ENCODE measurements at regions not wholly inside any gene's neighbourhood (a gene's known extent, or its start where the extent isn't known, plus 50 kb on each side); places are given as distances from the start of the nearest gene placed in this dataset.

- Histone ChIP-seq H3K9me3 (ENCODE audit: insufficient read depth, low read depth, low read length) (no peaks in the 10 kb centered on the region), H4K12ac (ENCODE audit: low read depth, low read length) (no peak overlapping the region), H3K4me1 (ENCODE audit: control insufficient read depth in 1 of 2, insufficient read depth in 2 of 2, low read length in 2 of 2) (no peaks in the 10 kb centered on the region), H3K36me3 (ENCODE audit: control insufficient read depth in 1 of 2, insufficient read depth in 2 of 2, low read length in 2 of 2) (no peaks in the 10 kb centered on the region), H3K79me1 (ENCODE audit: low read length) (no peaks in the 10 kb centered on the region), H3K4ac (ENCODE audit: low read depth, low read length) (no peak overlapping the region), H4K91ac (ENCODE audit: low read depth, low read length) (no peak overlapping the region), H3K27me3 (ENCODE audit: insufficient read depth, low read length) (no peaks in the 10 kb centered on the region), H3K4me2 (ENCODE audit: low read length) (no peak overlapping the region), H2AFZ (ENCODE audit: insufficient read depth, low read length, poor library complexity) (no peak overlapping the region), H3K9ac (ENCODE audit: low read length) (no peak overlapping the region), H3K27ac (ENCODE audit: low read depth, low read length) (no peak overlapping the region), H3K18ac (ENCODE audit: low read length) (no peak overlapping the region), H2BK120ac (ENCODE audit: insufficient read depth, low read length, poor library complexity) (no peak overlapping the region), H3K23ac (ENCODE audit: low read length) (no peak overlapping the region), H2BK5ac (ENCODE audit: low read depth, low read length, poor library complexity) (no peak overlapping the region), H2AK5ac (ENCODE audit: low read length) (no peak overlapping the region), H3K14ac (ENCODE audit: low read length) (no peak overlapping the region), H3K4me3 (ENCODE audit: low read depth, low read length) (no peak overlapping the region), H2BK12ac (ENCODE audit: low read length) (no peak overlapping the region), H3K79me2 (ENCODE audit: control insufficient read depth, insufficient read depth, low read length, poor library complexity) (no peaks in the 10 kb centered on the region), H4K8ac (ENCODE audit: low read depth, low read length) (no peak overlapping the region)
- no peak for DNase-seq
- WGBS (ENCODE audit: extremely low coverage, insufficient coverage, insufficient read length), result no CpG with 5 or more reads among the region's 2 CpGs
Measured at GRCh38 chr5:165609871-165610270, 2104.5 kb downstream of the MAT2B start.

GRCh38 chr5:165616490-165617405 lies 2111.3 kb downstream of the MAT2B start:
- no peaks in the 10 kb centered on the region for H3K9me3 ChIP-seq (ENCODE audit: insufficient read depth, low read depth, low read length)
- H4K12ac ChIP-seq (ENCODE audit: low read depth, low read length), result no peak overlapping the region
- no peak overlapping the region for H3K4me3 ChIP-seq (ENCODE audit: low read depth, low read length)
- H3K27me3 ChIP-seq (ENCODE audit: insufficient read depth, low read length), result no peaks in the 10 kb centered on the region
- no peak overlapping the region for H3K14ac ChIP-seq (ENCODE audit: low read length)
- no peak overlapping the region for H2BK12ac ChIP-seq (ENCODE audit: low read length)
- H3K79me1 ChIP-seq (ENCODE audit: low read length), result no peaks in the 10 kb centered on the region
- no peak overlapping the region for H2AFZ ChIP-seq (ENCODE audit: insufficient read depth, low read length, poor library complexity)
- no peak overlapping the region for H3K4ac ChIP-seq (ENCODE audit: low read depth, low read length)
- no peaks in the 10 kb centered on the region for H3K79me2 ChIP-seq (ENCODE audit: control insufficient read depth, insufficient read depth, low read length, poor library complexity)
- H3K27ac ChIP-seq (ENCODE audit: low read depth, low read length), result no peak overlapping the region
- H4K91ac ChIP-seq (ENCODE audit: low read depth, low read length), result no peak overlapping the region
- H2AK5ac ChIP-seq (ENCODE audit: low read length), result no peak overlapping the region
- no peaks in the 10 kb centered on the region for H3K36me3 ChIP-seq (ENCODE audit: control insufficient read depth in 1 of 2, insufficient read depth in 2 of 2, low read length in 2 of 2)
- H3K18ac ChIP-seq (ENCODE audit: low read length), result no peak overlapping the region
- H2BK120ac ChIP-seq (ENCODE audit: insufficient read depth, low read length, poor library complexity), result no peak overlapping the region
- no peak overlapping the region for H3K23ac ChIP-seq (ENCODE audit: low read length)
- H3K4me1 ChIP-seq (ENCODE audit: control insufficient read depth in 1 of 2, insufficient read depth in 2 of 2, low read length in 2 of 2), result no peaks in the 10 kb centered on the region
- H4K8ac ChIP-seq (ENCODE audit: low read depth, low read length), result no peak overlapping the region
- WGBS (ENCODE audit: extremely low coverage, insufficient coverage, insufficient read length), result no CpG with 5 or more reads among the region's 2 CpGs
- H3K9ac ChIP-seq (ENCODE audit: low read length), result no peak overlapping the region
- no peak overlapping the region for H2BK5ac ChIP-seq (ENCODE audit: low read depth, low read length, poor library complexity)
- H3K4me2 ChIP-seq (ENCODE audit: low read length), result no peak overlapping the region
- no peak for DNase-seq

GRCh38 chr5:165617491-165617890 lies 2112.1 kb downstream of the MAT2B start:
- Histone ChIP-seq H2AFZ (ENCODE audit: insufficient read depth, low read length, poor library complexity) (no peak overlapping the region), H3K9ac (ENCODE audit: low read length) (no peak overlapping the region), H3K4me3 (ENCODE audit: low read depth, low read length) (no peak overlapping the region), H2BK5ac (ENCODE audit: low read depth, low read length, poor library complexity) (no peak overlapping the region), H3K4me1 (ENCODE audit: control insufficient read depth in 1 of 2, insufficient read depth in 2 of 2, low read length in 2 of 2) (no peaks in the 10 kb centered on the region), H3K9me3 (ENCODE audit: insufficient read depth, low read depth, low read length) (no peaks in the 10 kb centered on the region), H3K27me3 (ENCODE audit: insufficient read depth, low read length) (no peaks in the 10 kb centered on the region), H3K14ac (ENCODE audit: low read length) (no peak overlapping the region), H3K4me2 (ENCODE audit: low read length) (no peak overlapping the region), H3K27ac (ENCODE audit: low read depth, low read length) (no peak overlapping the region), H3K79me2 (ENCODE audit: control insufficient read depth, insufficient read depth, low read length, poor library complexity) (no peaks in the 10 kb centered on the region), H3K79me1 (ENCODE audit: low read length) (no peaks in the 10 kb centered on the region), H2AK5ac (ENCODE audit: low read length) (no peak overlapping the region), H2BK12ac (ENCODE audit: low read length) (no peak overlapping the region), H3K4ac (ENCODE audit: low read depth, low read length) (no peak overlapping the region), H2BK120ac (ENCODE audit: insufficient read depth, low read length, poor library complexity) (no peak overlapping the region), H4K12ac (ENCODE audit: low read depth, low read length) (no peak overlapping the region), H4K91ac (ENCODE audit: low read depth, low read length) (no peak overlapping the region), H3K23ac (ENCODE audit: low read length) (no peak overlapping the region), H4K8ac (ENCODE audit: low read depth, low read length) (no peak overlapping the region), H3K18ac (ENCODE audit: low read length) (no peak overlapping the region), H3K36me3 (ENCODE audit: control insufficient read depth in 1 of 2, insufficient read depth in 2 of 2, low read length in 2 of 2) (no peaks in the 10 kb centered on the region)
- no peak for DNase-seq
- no CpG with 5 or more reads among the region's 2 CpGs for WGBS (ENCODE audit: extremely low coverage, insufficient coverage, insufficient read length)

DNA sequence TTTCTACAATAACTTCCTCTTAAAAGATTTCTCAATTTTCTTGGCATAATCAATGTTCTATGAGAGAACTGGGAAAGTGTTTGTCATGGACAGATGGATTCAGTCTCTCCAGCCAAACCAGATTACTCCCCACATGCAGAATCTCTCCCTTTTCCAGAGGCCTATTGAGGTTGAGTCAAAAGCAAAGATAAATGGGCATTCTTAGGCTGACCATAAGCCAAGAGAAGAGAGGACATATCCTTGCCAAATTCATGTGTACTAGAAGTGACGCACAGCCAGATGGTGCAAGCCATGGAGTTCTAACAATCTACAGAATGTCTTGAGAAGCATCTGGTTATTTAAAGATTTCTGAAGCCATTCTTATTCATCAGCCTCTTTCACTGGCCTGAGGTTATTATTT lies 2115.0 kb downstream of the MAT2B start:
- no peak overlapping the region for H3K4ac ChIP-seq (ENCODE audit: low read depth, low read length)
- H2BK12ac ChIP-seq (ENCODE audit: low read length), result no peak overlapping the region
- no peak overlapping the region for H3K18ac ChIP-seq (ENCODE audit: low read length)
- DNase-seq, result peak; percentile 43 to 69
- H3K79me2 ChIP-seq (ENCODE audit: control insufficient read depth, insufficient read depth, low read length, poor library complexity), result no peaks in the 10 kb centered on the region
- no peak overlapping the region for H3K27ac ChIP-seq (ENCODE audit: low read depth, low read length)
- H3K23ac ChIP-seq (ENCODE audit: low read length), result no peak overlapping the region
- H3K27me3 ChIP-seq (ENCODE audit: insufficient read depth, low read length), result no peaks in the 10 kb centered on the region
- H3K4me2 ChIP-seq (ENCODE audit: low read length), result no peak overlapping the region
- no peak overlapping the region for H4K12ac ChIP-seq (ENCODE audit: low read depth, low read length)
- H2AFZ ChIP-seq (ENCODE audit: insufficient read depth, low read length, poor library complexity), result no peak overlapping the region
- no peak overlapping the region for H2AK5ac ChIP-seq (ENCODE audit: low read length)
- no peak overlapping the region for H3K4me3 ChIP-seq (ENCODE audit: low read depth, low read length)
- H3K4me1 ChIP-seq (ENCODE audit: control insufficient read depth in 1 of 2, insufficient read depth in 2 of 2, low read length in 2 of 2), result no peaks in the 10 kb centered on the region
- H4K91ac ChIP-seq (ENCODE audit: low read depth, low read length), result no peak overlapping the region
- H3K14ac ChIP-seq (ENCODE audit: low read length), result no peak overlapping the region
- H3K9ac ChIP-seq (ENCODE audit: low read length), result no peak overlapping the region
- H2BK120ac ChIP-seq (ENCODE audit: insufficient read depth, low read length, poor library complexity), result no peak overlapping the region
- H2BK5ac ChIP-seq (ENCODE audit: low read depth, low read length, poor library complexity), result no peak overlapping the region
- no peaks in the 10 kb centered on the region for H3K9me3 ChIP-seq (ENCODE audit: insufficient read depth, low read depth, low read length)
- H3K79me1 ChIP-seq (ENCODE audit: low read length), result no peaks in the 10 kb centered on the region
- no peak overlapping the region for H4K8ac ChIP-seq (ENCODE audit: low read depth, low read length)
- WGBS (ENCODE audit: extremely low coverage, insufficient coverage, insufficient read length), result no CpG with 5 or more reads among the region's 1 CpG
- H3K36me3 ChIP-seq (ENCODE audit: control insufficient read depth in 1 of 2, insufficient read depth in 2 of 2, low read length in 2 of 2), result no peaks in the 10 kb centered on the region

All from trophoblast cell (in vitro differentiated cells and primary cell).